ENCODE measurements at regions not wholly inside any gene's neighbourhood (a gene's known extent, or its start where the extent isn't known, plus 50 kb on each side); places are given as distances from the start of the nearest gene placed in this dataset.

- DNase-seq (ENCODE audit: low read depth, low spot score) (no peak), FAIRE-seq (no peak), ATAC-seq (no peak)
- no peaks in the 10 kb centered on the region for H4K20me1 ChIP-seq (ENCODE audit: control insufficient read depth, insufficient read depth)
- SMC1A ChIA-PET (ENCODE audit: uncharacterized antibody, unreplicated experiment), result no interaction called here
- RAD21 ChIA-PET (ENCODE audit: unreplicated experiment), result no interaction called here
- intact Hi-C loops (cut with micrococcal nuclease; ENCODE audit: unreplicated experiment), result loop anchor here (10.0 kb wide), 1 partner anchor 258 kb away; no protein-coding TSS in a partner anchor
- no peaks in the 10 kb centered on the region for H3K4me1 ChIP-seq (ENCODE audit: control insufficient read depth, insufficient read depth, low read length)
- TF ChIP-seq EGR1 (IDR thresholded peaks at IDR 0.05; ENCODE audit: borderline replicate concordance in 1 of 2, low read depth in 2 of 2, low read length in 2 of 2) (no peak), CHD4 (IDR thresholded peaks at IDR 0.05) (no peak), NFYB (IDR thresholded peaks at IDR 0.05; ENCODE audit: insufficient read depth, low read depth, low read length) (no peak), ZNF687 (IDR thresholded peaks at IDR 0.05) (no peak), MLLT1 (IDR thresholded peaks at IDR 0.05) (no peak), TAF1 (IDR thresholded peaks at IDR 0.05; ENCODE audit: borderline replicate concordance, low read depth, low read length) (no peak), PBX3 (IDR thresholded peaks at IDR 0.05; ENCODE audit: insufficient replicate concordance, low read depth, low read length) (no peak)
- TF ChIP-seq, protein P1, sequence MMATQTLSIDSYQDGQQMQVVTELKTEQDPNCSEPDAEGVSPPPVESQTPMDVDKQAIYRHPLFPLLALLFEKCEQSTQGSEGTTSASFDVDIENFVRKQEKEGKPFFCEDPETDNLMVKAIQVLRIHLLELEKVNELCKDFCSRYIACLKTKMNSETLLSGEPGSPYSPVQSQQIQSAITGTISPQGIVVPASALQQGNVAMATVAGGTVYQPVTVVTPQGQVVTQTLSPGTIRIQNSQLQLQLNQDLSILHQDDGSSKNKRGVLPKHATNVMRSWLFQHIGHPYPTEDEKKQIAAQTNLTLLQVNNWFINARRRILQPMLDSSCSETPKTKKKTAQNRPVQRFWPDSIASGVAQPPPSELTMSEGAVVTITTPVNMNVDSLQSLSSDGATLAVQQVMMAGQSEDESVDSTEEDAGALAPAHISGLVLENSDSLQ (IDR thresholded peaks at IDR 0.05), result no peak
- no peak overlapping the region for H3K27ac ChIP-seq (ENCODE audit: control insufficient read depth, insufficient read depth)
- no peak overlapping the region for H3K4me3 ChIP-seq
- CTCF ChIA-PET, result no interaction called here
- POLR2A ChIA-PET, result no interaction called here
- H3K4me2 ChIP-seq (ENCODE audit: control insufficient read depth, insufficient read depth), result no peak overlapping the region
- H2AFZ ChIP-seq (ENCODE audit: control insufficient read depth, low read depth, low read length), result no peak overlapping the region
- no peaks in the 10 kb centered on the region for H3K36me3 ChIP-seq (ENCODE audit: control insufficient read depth in 2 of 2, insufficient read depth in 2 of 2, low read length in 1 of 2)
- in situ Hi-C loops (cut with MboI), result no loop called here
- 42% methylated on average over 3 of the region's 3 CpGs for whole genome bisulfite sequencing (ENCODE audit: insufficient coverage, insufficient replicate concordance, low lambda C conversion rate, missing lambda C conversion rate)
- no peak overlapping the region for H3K9ac ChIP-seq (ENCODE audit: control insufficient read depth, insufficient read depth, low read length)
- no TSS peak for BruUV-seq (replicated peaks)
- no peaks in the 10 kb centered on the region for H3K79me2 ChIP-seq (ENCODE audit: control insufficient read depth, insufficient read depth, low read length)
- no peaks in the 10 kb centered on the region for H3K27me3 ChIP-seq (replicated peaks in 1 of 2; ENCODE audit: control insufficient read depth in 2 of 2, insufficient read depth in 2 of 2, low read length in 1 of 2)
- no peaks in the 10 kb centered on the region for H3K9me3 ChIP-seq (replicated peaks; ENCODE audit: control insufficient read depth, insufficient read depth, low read length)
Measured at GRCh38 chr3:75296858-75297257, 367.3 kb upstream of the FRG2C start.

Measured in GM12878 (cell line).